Astrocyte of the cerebellum (primary cell): ENCODE measurements at regions not wholly inside any gene's neighbourhood (a gene's known extent, or its start where the extent isn't known, plus 50 kb on each side); places are given as distances from the start of the nearest gene placed in this dataset.

Source experiments
- DNase-seq: peaks from one replicate; pipeline ENCODE4 v3.0.0-alpha.2; 2011; ENCODE audit warnings: low read depth
- H3K4me3 ChIP-seq: 2 replicates; pipeline ENCODE4 v1.5.1; 2011; ENCODE audit warnings: mild to moderate bottlenecking, low read depth, low read length, moderate library complexity
- in situ Hi-C: cut with HindIII; loops from 2 replicates; pipeline ENCODE4 v1.10.0; 2017; ENCODE audit warnings: low sequenced_read_pairs
- TF ChIP-seq, protein P1 (sequence below): IDR thresholded peaks from 2 replicates; pipeline ENCODE4 v1.5.1; 2012; ENCODE audit warnings: low read length, low read depth, moderate library complexity, mild to moderate bottlenecking; ENCODE audit errors: missing control alignments

DNA sequence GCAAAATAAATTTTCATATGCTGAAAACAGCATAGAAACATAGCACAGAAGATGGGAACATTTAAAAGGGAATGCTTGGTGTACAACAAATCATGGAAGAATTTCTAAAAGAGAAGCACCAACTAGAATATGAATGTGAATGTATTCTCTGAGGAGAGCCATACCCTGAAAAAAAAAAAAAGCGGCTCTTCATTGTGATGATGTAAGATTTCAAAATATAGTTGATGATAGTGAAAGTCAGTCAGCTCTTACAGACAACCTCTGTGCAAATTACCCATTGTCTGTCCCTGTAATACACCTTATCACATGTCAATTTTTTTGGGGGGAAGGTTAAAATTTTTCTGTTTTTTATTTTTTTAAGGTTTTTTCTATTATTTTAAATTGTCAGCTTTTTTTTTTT lies 58.6 kb upstream of the PTCHD4 start:
- no peak overlapping the region for H3K4me3 ChIP-seq
- TF ChIP-seq, protein P1, sequence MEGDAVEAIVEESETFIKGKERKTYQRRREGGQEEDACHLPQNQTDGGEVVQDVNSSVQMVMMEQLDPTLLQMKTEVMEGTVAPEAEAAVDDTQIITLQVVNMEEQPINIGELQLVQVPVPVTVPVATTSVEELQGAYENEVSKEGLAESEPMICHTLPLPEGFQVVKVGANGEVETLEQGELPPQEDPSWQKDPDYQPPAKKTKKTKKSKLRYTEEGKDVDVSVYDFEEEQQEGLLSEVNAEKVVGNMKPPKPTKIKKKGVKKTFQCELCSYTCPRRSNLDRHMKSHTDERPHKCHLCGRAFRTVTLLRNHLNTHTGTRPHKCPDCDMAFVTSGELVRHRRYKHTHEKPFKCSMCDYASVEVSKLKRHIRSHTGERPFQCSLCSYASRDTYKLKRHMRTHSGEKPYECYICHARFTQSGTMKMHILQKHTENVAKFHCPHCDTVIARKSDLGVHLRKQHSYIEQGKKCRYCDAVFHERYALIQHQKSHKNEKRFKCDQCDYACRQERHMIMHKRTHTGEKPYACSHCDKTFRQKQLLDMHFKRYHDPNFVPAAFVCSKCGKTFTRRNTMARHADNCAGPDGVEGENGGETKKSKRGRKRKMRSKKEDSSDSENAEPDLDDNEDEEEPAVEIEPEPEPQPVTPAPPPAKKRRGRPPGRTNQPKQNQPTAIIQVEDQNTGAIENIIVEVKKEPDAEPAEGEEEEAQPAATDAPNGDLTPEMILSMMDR, result no peak

More for the DNA sequence above, 58.6 kb upstream of the PTCHD4 start:
- in situ Hi-C loops, result no loop called here
- no peak for DNase-seq
